Stimulated activated CD4-positive, alpha-beta T cell treated with anti-CD3 and anti-CD28 coated beads, Interleukin-15, amount 100 ng/mL, for 24 hours (primary cell): ENCODE measurements at regions not wholly inside any gene's neighbourhood (a gene's known extent, or its start where the extent isn't known, plus 50 kb on each side); places are given as distances from the start of the nearest gene placed in this dataset.
A peak's percentile ranks its signal among the peaks of the same experiment; 100 is the strongest.
"Not testable (repeated sequence)": the region's sequence is repeated elsewhere in the genome, so short reads cannot be mapped to it uniquely, and the experiment has no call there.

Source experiments
- DNase-seq: peaks from one replicate; pipeline ENCODE4 v3.0.0-alpha.2; 2020

GRCh38 chr2:175755169-175755568 lies 246.9 kb downstream of the LNPK start:
- no peak for DNase-seq

- DNase-seq = no peak
Observed at GRCh38 chr2:175750195-175750594, 251.9 kb downstream of the LNPK start.

- no peak for DNase-seq
Observed at GRCh38 chr2:175745911-175746310, 256.2 kb downstream of the LNPK start.

GRCh38 chr2:175744000-175744399 lies 258.1 kb downstream of the LNPK start:
- DNase-seq = no peak

GRCh38 chr2:175743011-175743410 lies 259.1 kb downstream of the LNPK start:
- no peak for DNase-seq

- DNase-seq = no peak
Observed at GRCh38 chr2:175742367-175742766, 259.7 kb downstream of the LNPK start.

- no peak for DNase-seq
Observed at GRCh38 chr2:175741164-175741563, 260.9 kb downstream of the LNPK start.

GRCh38 chr2:175737722-175738361 lies 264.2 kb downstream of the LNPK start:
- DNase-seq = no peak

GRCh38 chr2:175734686-175735085 lies 267.4 kb downstream of the LNPK start:
- DNase-seq = no peak

- DNase-seq = no peak
Observed at GRCh38 chr2:175732531-175732930, 269.5 kb downstream of the LNPK start.

- DNase-seq = no peak
Observed at GRCh38 chr2:175730050-175730449, 272.0 kb downstream of the LNPK start.

GRCh38 chr2:175729049-175729706 lies 272.9 kb downstream of the LNPK start:
- no peak for DNase-seq

GRCh38 chr2:175728032-175728431 lies 274.0 kb downstream of the LNPK start:
- no peak for DNase-seq

- no peak for DNase-seq
Observed at GRCh38 chr2:175726223-175726622, 275.8 kb downstream of the LNPK start.

GRCh38 chr2:175709248-175709647 lies 292.8 kb downstream of the LNPK start:
- no peak for DNase-seq

GRCh38 chr2:175707322-175707721 lies 294.7 kb downstream of the LNPK start:
- DNase-seq = no peak

- not testable (repeated sequence) for DNase-seq
Observed at GRCh38 chr2:175704568-175704967, 297.5 kb downstream of the LNPK start.

- no peak for DNase-seq
Observed at GRCh38 chr2:175698061-175698460, 304.0 kb downstream of the LNPK start.

GRCh38 chr2:175690113-175690837 lies 311.8 kb downstream of the LNPK start:
- DNase-seq = peak; percentile 28

GRCh38 chr2:175688243-175688642 lies 313.8 kb downstream of the LNPK start:
- DNase-seq = no peak

GRCh38 chr2:175687465-175687864 lies 314.6 kb downstream of the LNPK start:
- no peak for DNase-seq

- DNase-seq = no peak
Observed at GRCh38 chr2:175686002-175686401, 316.1 kb downstream of the LNPK start.

- no peak for DNase-seq
Observed at GRCh38 chr2:175684466-175684865, 317.6 kb downstream of the LNPK start.

GRCh38 chr2:175679728-175680127 lies 322.3 kb downstream of the LNPK start:
- no peak for DNase-seq
